ENCODE measurements at regions not wholly inside any gene's neighbourhood (a gene's known extent, or its start where the extent isn't known, plus 50 kb on each side); places are given as distances from the start of the nearest gene placed in this dataset.

GRCh38 chr13:32845952-32846950 is 170.0 kb upstream of the KL start:
- TF ChIP-seq, protein P1, sequence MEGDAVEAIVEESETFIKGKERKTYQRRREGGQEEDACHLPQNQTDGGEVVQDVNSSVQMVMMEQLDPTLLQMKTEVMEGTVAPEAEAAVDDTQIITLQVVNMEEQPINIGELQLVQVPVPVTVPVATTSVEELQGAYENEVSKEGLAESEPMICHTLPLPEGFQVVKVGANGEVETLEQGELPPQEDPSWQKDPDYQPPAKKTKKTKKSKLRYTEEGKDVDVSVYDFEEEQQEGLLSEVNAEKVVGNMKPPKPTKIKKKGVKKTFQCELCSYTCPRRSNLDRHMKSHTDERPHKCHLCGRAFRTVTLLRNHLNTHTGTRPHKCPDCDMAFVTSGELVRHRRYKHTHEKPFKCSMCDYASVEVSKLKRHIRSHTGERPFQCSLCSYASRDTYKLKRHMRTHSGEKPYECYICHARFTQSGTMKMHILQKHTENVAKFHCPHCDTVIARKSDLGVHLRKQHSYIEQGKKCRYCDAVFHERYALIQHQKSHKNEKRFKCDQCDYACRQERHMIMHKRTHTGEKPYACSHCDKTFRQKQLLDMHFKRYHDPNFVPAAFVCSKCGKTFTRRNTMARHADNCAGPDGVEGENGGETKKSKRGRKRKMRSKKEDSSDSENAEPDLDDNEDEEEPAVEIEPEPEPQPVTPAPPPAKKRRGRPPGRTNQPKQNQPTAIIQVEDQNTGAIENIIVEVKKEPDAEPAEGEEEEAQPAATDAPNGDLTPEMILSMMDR (conservative IDR thresholded peaks at IDR 0.05): no peak
- TF ChIP-seq EZH2 (IDR thresholded peaks at IDR 0.05; ENCODE audit: low read depth): no peak
